ENCODE measurements at regions not wholly inside any gene's neighbourhood (a gene's known extent, or its start where the extent isn't known, plus 50 kb on each side); places are given as distances from the start of the nearest gene placed in this dataset.

DNA sequence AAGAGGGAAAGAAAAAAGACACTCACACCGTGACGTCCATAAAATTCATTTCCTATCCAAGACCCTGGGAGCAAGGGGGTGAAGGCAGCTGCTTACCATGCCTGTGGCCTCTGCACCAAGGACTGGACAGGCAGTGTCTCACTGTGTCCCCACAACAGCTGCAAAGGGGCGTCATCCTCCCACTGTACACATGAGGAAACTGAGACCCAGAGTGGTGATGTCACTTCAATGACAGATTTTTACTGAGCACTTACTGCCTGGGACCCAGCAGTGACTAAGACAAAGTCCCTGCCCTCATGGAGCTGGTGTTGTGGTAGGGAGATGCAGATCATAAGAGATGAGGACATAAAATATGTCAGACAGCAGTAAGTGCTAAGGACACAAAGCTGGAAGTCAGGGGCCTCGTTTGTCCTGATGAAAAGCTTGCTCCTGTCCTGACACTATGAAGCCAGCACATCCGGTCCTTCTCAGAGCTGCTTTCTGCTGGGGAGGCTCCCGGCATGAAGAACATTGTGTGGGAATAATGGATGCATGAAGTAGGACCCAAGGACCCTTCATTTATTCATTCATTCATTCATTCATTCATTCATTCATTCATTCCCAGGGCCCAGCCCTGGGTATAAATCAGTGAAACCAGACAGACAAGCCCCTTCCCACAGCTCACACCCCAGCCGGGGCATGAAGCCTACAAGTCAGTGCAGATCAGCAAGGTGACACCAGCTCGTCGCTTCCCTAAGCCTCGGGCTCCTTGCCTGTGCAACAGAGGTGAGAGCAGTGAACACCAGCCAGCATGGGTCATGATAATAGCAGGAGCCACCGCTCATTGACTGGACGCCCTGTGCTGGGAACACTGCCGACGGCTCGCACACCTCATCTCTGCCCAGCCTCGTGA lies 473.7 kb downstream of the MATN1 start:
- H3K9me3 ChIP-seq = no peaks in the 10 kb centered on the region
- no peak overlapping the region for H3K27ac ChIP-seq
- intact Hi-C loops (cut with DNase I) = no loop called here
- H3K36me3 ChIP-seq = no peaks in the 10 kb centered on the region
- no peak overlapping the region for H3K4me3 ChIP-seq
- no peaks in the 10 kb centered on the region for H3K27me3 ChIP-seq
- TF ChIP-seq POLR2A (IDR thresholded peaks at IDR 0.05) (no peak), EP300 (IDR thresholded peaks at IDR 0.05) (no peak)
- TF ChIP-seq, protein P1, sequence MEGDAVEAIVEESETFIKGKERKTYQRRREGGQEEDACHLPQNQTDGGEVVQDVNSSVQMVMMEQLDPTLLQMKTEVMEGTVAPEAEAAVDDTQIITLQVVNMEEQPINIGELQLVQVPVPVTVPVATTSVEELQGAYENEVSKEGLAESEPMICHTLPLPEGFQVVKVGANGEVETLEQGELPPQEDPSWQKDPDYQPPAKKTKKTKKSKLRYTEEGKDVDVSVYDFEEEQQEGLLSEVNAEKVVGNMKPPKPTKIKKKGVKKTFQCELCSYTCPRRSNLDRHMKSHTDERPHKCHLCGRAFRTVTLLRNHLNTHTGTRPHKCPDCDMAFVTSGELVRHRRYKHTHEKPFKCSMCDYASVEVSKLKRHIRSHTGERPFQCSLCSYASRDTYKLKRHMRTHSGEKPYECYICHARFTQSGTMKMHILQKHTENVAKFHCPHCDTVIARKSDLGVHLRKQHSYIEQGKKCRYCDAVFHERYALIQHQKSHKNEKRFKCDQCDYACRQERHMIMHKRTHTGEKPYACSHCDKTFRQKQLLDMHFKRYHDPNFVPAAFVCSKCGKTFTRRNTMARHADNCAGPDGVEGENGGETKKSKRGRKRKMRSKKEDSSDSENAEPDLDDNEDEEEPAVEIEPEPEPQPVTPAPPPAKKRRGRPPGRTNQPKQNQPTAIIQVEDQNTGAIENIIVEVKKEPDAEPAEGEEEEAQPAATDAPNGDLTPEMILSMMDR (IDR thresholded peaks at IDR 0.05) = no peak
- WGBS, 3 donors = 72 to 79% (median 75%) methylated on average over 16 of the region's 16 CpGs
- no peaks in the 10 kb centered on the region for H3K4me1 ChIP-seq (ENCODE audit: insufficient read depth)
- no peak for DNase-seq

- Histone ChIP-seq H3K36me3 (no peaks in the 10 kb centered on the region), H3K4me1 (ENCODE audit: insufficient read depth) (no peaks in the 10 kb centered on the region), H3K4me3 (no peak overlapping the region), H3K27ac (no peak overlapping the region), H3K9me3 (no peaks in the 10 kb centered on the region), H3K27me3 (no peaks in the 10 kb centered on the region)
- 48 to 55% (median 51%) methylated on average over 3 of the region's 3 CpGs for WGBS, 3 donors
- no peak for DNase-seq
- no peak for TF ChIP-seq POLR2A (IDR thresholded peaks at IDR 0.05)
- TF ChIP-seq EP300 (IDR thresholded peaks at IDR 0.05) = no peak
- intact Hi-C loops (cut with DNase I) = no loop called here
Measured at GRCh38 chr1:30248774-30249173, 474.6 kb downstream of the MATN1 start.

DNA sequence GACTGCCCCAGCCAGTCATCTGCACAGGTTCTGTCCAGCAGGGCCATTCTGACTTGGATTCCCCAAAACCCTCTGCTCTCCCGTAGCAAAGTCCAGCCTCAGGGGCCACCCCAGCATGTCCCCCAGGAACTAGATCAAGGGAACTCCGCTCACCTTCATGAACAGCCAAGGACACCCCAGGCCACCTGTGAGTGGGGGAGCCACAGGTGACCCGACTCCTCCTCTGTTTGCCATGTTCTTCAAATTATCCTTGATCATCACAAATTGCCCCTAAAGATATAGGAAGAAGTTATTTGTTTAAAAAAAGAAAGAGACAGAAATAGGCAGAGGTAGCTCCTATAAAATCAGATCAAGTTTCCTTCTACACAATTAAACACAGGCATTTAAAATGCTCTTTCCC lies 475.0 kb downstream of the MATN1 start:
- Histone ChIP-seq H3K36me3 (no peaks in the 10 kb centered on the region), H3K4me1 (ENCODE audit: insufficient read depth) (no peaks in the 10 kb centered on the region), H3K4me3 (no peak overlapping the region), H3K27me3 (no peaks in the 10 kb centered on the region), H3K27ac (no peak overlapping the region), H3K9me3 (no peaks in the 10 kb centered on the region)
- intact Hi-C loops (cut with DNase I) = no loop called here
- TF ChIP-seq, protein P1 (IDR thresholded peaks at IDR 0.05) = no peak
- TF ChIP-seq EP300 (IDR thresholded peaks at IDR 0.05) (no peak), POLR2A (IDR thresholded peaks at IDR 0.05) (no peak)
- 76 to 83% (median 82%) methylated on average over 3 of the region's 3 CpGs for WGBS, 3 donors
- no peak for DNase-seq

- WGBS, 3 donors = 92 to 94% (median 93%) methylated on average over 9 of the region's 9 CpGs
- DNase-seq = no peak
- Histone ChIP-seq H3K9me3 (no peaks in the 10 kb centered on the region), H3K4me3 (no peak overlapping the region), H3K27ac (no peak overlapping the region), H3K4me1 (ENCODE audit: insufficient read depth) (no peaks in the 10 kb centered on the region), H3K36me3 (no peaks in the 10 kb centered on the region), H3K27me3 (no peaks in the 10 kb centered on the region)
- TF ChIP-seq, protein P1 (IDR thresholded peaks at IDR 0.05) = no peak
- no peak for TF ChIP-seq POLR2A (IDR thresholded peaks at IDR 0.05)
- TF ChIP-seq EP300 (IDR thresholded peaks at IDR 0.05) = no peak
- intact Hi-C loops (cut with DNase I) = loop anchor here in 1 of 4 donors (2.0 kb wide), 1 partner anchor 16 kb away; no protein-coding TSS in a partner anchor
Measured at GRCh38 chr1:30244801-30245200, 478.6 kb downstream of the MATN1 start.

All from ovary (tissue), 7 donors.